Fibroblast of villous mesenchyme (primary cell): ENCODE measurements at regions not wholly inside any gene's neighbourhood (a gene's known extent, or its start where the extent isn't known, plus 50 kb on each side); places are given as distances from the start of the nearest gene placed in this dataset.

ENCODE experiments used
- DNase-seq: peaks from one replicate; pipeline ENCODE4 v3.0.0-alpha.2; 2010; ENCODE audit warnings: low read depth
- H3K4me3 ChIP-seq: 2 replicates; pipeline ENCODE4 v1.5.1; 2011; ENCODE audit warnings: low read depth, mild to moderate bottlenecking, low read length
- TF ChIP-seq, protein P1 (sequence below): IDR thresholded peaks from 2 replicates; pipeline ENCODE4 v1.5.1; 2012; ENCODE audit warnings: low read depth, mild to moderate bottlenecking, low read length; ENCODE audit not compliant: insufficient read depth

DNA sequence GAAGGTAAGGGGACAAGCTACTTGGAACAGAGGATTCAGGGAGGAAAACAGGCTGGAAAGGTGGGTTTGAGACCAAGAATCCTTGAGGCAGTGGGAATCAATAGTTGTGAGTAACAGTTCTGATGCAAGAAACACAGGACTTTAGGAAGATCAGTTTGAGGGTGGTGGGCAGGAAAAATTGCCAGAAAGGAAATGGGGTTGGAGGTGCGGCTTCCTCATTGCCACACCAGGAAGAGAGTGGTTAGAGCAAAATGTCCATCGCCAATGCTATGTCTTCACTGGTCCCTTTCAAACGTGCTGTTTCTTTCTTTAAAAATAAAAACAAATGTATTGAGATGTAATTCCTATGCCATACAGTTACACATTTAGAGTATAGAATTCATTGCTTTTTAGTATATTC is 57.1 kb upstream of the NOCT start:
- DNase-seq, result no peak
- no peak overlapping the region for H3K4me3 ChIP-seq
- TF ChIP-seq, protein P1, sequence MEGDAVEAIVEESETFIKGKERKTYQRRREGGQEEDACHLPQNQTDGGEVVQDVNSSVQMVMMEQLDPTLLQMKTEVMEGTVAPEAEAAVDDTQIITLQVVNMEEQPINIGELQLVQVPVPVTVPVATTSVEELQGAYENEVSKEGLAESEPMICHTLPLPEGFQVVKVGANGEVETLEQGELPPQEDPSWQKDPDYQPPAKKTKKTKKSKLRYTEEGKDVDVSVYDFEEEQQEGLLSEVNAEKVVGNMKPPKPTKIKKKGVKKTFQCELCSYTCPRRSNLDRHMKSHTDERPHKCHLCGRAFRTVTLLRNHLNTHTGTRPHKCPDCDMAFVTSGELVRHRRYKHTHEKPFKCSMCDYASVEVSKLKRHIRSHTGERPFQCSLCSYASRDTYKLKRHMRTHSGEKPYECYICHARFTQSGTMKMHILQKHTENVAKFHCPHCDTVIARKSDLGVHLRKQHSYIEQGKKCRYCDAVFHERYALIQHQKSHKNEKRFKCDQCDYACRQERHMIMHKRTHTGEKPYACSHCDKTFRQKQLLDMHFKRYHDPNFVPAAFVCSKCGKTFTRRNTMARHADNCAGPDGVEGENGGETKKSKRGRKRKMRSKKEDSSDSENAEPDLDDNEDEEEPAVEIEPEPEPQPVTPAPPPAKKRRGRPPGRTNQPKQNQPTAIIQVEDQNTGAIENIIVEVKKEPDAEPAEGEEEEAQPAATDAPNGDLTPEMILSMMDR, result no peak

DNA sequence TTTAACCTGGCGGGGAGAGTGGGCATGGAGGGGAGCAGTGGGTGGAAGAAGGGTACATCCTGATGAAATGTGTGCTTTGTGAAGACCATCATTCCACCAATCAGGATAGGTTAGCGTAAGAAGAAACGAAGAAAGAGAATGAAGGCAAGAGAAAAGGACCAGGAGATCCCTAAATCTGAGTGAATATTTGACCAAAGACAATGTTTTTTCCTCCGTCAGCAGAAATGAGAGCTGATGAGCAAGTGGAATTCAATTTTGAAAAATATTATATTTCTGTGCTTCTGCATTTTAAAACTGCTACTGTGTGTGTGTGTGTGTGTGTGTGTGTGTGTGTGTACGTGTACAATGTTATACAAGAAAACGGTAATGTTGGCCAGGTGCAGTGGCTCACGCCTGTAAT is 58.3 kb upstream of the NOCT start:
- no peak overlapping the region for H3K4me3 ChIP-seq
- TF ChIP-seq, protein P1, result no peak

DNA sequence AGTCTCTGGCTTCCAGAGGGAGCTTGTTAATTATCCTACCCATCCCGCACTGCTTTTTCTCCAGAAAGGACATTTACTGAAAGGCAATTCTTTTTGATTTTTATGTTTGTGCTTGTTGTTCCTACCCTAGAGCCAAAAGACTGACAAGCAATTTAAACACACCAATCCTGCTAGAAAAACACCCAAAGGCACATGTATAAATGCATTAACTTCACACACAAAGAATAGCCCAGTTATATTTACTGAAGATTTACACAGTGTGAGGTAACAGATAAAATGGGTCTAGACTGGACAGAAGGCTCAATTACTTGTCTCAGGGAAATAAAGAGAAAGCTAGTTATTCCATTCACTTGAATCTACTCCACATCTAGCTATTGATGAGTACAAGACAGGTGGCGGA is 61.2 kb upstream of the NOCT start:
- TF ChIP-seq, protein P1, result no peak
- no peak overlapping the region for H3K4me3 ChIP-seq
- no peak for DNase-seq

More for the DNA sequence above, 58.3 kb upstream of the NOCT start:
- no peak for DNase-seq

DNA sequence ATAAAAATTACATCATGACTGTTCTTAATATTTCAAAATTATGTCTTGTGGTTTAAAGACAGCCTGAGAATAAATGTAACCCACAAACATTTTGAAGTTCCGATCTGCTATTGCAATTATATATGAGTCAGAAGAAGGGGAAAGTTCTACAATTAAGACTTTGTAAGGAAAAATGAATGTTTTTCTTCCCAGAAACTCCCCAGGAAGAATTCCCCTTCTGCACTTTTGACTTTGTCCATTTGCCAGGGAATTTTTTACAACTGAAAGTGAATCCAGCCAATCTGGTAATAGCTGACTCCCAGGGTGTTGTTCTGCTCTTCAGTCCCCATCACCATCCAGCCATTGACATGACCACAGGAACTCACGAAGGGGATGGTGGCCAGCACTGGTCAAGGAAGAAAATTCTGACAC is 61.6 kb upstream of the NOCT start:
- TF ChIP-seq, protein P1, result no peak
- H3K4me3 ChIP-seq, result no peak overlapping the region
- DNase-seq, result peak; percentile 79

DNA sequence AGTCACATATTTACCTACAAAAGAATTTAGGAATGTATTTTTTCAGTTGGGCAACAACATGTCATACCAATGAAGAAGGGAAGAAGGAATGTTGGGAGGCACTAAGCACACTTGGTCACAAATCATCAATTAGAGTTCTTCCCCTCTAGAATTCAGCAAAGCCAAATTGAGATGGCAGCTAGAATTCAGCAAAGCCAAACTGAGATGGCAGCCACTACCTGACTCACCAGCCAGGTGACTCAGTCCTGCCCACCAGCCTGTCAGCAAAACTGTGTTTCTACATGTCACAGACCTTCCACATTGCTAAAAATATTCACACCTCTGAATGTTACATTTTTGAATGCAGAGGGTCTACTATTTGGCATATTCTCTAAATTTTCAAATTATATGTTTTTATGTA is 63.2 kb upstream of the NOCT start:
- no peak for DNase-seq
- H3K4me3 ChIP-seq, result no peak overlapping the region
- TF ChIP-seq, protein P1, result no peak

DNA sequence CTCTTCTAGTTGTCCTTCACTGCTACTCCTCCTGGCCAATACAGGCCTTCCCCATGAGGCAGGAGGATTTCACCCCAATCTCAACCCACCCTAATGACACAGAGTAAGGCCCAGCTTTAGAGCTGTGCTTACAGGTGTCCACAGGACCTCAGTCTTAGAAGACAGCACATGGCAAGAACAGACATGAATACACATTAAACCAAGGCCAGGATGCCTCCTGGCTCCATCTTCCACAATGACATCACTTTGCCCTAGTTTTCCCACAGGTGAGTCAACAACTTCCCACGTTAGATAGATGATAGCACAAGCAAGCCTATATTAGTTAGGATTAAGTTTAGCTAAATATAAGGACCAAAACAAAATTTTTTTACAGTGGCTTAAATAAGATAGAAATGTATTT is 63.8 kb upstream of the NOCT start:
- DNase-seq, result no peak

DNA sequence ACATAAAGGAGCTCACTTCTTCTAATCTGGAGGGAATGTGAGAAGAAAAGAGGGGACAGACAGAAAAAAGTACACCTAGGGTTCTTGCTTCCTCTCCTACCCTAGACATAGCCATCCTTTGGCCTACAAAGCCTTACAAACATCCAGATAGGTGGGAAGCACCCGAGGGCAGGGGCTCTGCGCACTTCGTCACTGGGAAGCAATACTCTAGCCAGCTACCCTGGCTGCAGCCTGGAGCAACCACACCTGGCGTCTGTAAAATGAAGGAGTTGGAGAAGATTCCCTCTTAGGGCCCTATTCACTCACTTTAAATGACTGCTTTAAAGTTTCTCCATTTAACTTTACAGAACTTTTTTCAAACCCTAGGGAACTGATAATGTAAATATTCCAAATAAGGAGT is 65.7 kb upstream of the NOCT start:
- DNase-seq, result no peak
- TF ChIP-seq, protein P1, result no peak
- no peak overlapping the region for H3K4me3 ChIP-seq

More for the DNA sequence above, 63.8 kb upstream of the NOCT start:
- no peak overlapping the region for H3K4me3 ChIP-seq
- TF ChIP-seq, protein P1, result no peak
